ENCODE measurements at regions not wholly inside any gene's neighbourhood (a gene's known extent, or its start where the extent isn't known, plus 50 kb on each side); places are given as distances from the start of the nearest gene placed in this dataset.

DNA sequence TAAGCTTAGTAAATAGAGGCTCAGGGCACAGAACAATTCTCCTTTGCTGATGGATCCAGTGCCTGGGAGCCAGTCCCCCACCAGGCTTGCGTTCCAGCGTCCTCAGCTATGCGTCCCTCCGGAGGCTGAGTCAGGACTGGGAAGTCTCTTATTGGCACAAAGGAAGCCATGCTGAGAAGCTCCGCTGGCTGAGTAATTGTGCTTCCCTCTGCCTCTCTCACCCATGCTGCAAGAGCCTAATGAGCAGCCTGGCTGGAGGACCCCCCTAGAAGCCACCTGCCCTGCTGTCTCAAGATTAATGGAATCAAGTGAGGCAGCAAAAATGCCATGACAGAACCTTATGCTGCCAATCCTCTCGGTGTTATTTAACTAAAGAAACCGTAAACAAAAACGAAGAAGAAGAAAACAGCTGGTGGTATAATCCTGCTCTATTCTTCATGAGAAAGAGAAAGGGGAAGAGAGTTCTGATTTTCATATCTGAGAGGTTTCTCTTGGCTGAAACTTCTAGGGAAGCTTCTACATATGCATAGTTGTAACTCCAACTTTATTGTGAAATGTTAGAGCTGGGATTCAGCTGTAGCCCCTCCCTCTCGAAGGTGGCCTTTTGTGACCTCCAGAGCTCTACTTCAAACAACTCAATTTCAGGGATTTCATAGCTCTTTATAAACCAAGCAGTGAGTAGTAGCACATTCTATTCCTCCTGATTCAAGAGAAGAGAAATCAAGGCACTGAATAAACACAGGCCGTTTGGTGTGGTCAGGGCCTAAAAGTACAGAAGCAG is 185.4 kb upstream of the SEMA6A start:
- intact Hi-C loops (cut with DNase I): no loop called here
- peak; percentile 57 for ATAC-seq
- DNase-seq (ENCODE audit: missing footprints): no peak

- ATAC-seq: no peak
- no peak for DNase-seq (ENCODE audit: missing footprints)
- intact Hi-C loops (cut with DNase I): no loop called here
These were observed 182.7 kb upstream of the SEMA6A start for GRCh38 chr5:116757326-116757725.

GRCh38 chr5:116756531-116756930 is 181.9 kb upstream of the SEMA6A start:
- no peak for ATAC-seq

DNA sequence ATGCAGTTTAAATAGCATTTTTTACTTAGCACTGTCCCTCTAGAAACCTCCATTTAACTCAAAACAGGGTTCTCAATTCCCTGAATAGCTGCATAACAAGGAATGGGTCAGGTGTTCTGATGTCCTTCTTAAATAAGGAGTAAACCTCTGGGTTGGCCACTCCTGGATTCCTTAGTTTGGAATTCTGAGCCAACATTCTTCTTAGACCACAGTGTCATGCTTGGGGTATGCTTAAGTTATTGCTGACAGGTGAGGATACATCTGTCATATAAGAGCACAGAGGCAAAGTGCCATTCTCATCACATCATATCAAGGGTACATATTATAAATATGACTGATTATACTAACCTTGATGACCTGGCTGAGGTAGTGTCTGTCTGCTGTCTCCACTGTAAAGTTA is 179.9 kb upstream of the SEMA6A start:
- intact Hi-C loops (cut with DNase I): no loop called here
- no peak for ATAC-seq
- no peak for DNase-seq (ENCODE audit: missing footprints)

More at GRCh38 chr5:116756531-116756930, 181.9 kb upstream of the SEMA6A start:
- intact Hi-C loops (cut with DNase I): no loop called here
- no peak for DNase-seq (ENCODE audit: missing footprints)

GRCh38 chr5:116751684-116752083 is 177.1 kb upstream of the SEMA6A start:
- DNase-seq (ENCODE audit: missing footprints): no peak
- intact Hi-C loops (cut with DNase I): no loop called here
- no peak for ATAC-seq

DNA sequence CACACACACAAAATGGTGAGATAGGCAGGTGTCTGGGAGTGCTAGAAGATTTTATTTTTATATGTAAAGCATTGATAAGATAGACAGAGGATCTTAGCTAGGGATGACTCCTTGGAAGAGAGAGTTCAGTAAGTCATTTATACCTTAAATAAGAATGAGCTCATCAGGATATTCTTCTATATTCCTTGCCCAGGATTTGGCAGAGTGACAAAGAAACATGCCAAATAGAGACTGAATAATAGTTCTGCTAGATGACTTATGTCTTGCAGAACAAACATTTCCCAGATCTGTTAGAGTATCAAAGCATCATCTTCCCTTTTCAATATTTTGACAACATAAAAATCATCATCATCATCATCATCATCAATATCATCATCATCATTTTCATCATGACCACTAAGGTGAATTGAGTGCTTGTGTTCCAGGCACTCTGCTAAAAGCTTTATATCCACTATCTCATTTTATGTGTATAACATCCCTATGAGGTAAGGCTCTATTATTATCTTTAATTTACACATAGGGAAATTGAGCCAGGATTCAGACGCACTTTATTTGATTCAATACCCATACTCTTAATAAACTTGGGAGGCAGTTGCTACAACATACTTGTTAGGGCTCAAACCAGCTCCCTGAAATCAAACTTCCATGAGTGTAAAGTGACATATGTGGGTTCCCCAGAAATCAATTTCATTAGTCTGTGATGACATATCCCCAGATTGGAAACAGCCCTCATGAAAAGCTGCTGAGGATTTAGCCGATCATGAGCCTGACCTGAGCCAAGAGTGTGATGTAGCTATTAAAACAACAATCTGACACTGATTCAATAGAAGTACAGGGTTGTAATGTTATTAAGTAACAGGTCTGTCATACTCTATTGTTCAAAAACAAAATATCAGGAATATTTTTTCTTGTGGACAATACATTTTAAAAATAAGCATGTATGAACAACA is 176.3 kb upstream of the SEMA6A start:
- ATAC-seq (no peak), DNase-seq (ENCODE audit: missing footprints) (no peak)
- intact Hi-C loops (cut with DNase I): no loop called here

DNA sequence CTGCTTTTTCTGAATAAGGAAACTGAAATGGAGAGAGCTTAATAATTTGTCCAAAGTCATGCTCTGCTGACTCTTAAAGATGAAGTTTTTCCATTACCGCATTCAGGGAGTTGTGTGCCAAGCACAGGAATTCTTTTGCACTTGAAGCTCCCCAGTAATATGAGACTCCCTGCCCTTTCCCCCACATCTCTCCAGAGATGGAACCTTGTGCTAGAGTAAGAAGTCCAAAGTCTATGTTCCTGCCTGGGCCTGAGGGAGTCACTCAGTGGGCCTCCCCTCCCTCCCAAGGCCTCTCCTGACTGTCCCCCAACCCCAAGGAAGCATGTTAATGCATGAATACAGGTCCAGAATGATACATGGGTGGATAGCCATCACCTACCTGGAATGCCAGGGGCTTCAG is 173.3 kb upstream of the SEMA6A start:
- ATAC-seq (peak; percentile 42), DNase-seq (ENCODE audit: missing footprints) (no peak)
- intact Hi-C loops (cut with DNase I): no loop called here

- no peak for ATAC-seq
- no peak for DNase-seq (ENCODE audit: missing footprints)
- intact Hi-C loops (cut with DNase I): no loop called here
These were observed 172.0 kb upstream of the SEMA6A start for GRCh38 chr5:116746668-116747067.

- intact Hi-C loops (cut with DNase I): no loop called here
These were observed 166.1 kb upstream of the SEMA6A start for GRCh38 chr5:116740771-116741170.

GRCh38 chr5:116739571-116739970 is 164.9 kb upstream of the SEMA6A start:
- no peak for ATAC-seq
- no peak for DNase-seq (ENCODE audit: missing footprints)
- intact Hi-C loops (cut with DNase I): loop anchor here (10.0 kb wide), 1 partner anchor 165 kb away; the partner anchor contains the start of gene SEMA6A

More at GRCh38 chr5:116740771-116741170, 166.1 kb upstream of the SEMA6A start:
- ATAC-seq (no peak), DNase-seq (ENCODE audit: missing footprints) (no peak)

DNA sequence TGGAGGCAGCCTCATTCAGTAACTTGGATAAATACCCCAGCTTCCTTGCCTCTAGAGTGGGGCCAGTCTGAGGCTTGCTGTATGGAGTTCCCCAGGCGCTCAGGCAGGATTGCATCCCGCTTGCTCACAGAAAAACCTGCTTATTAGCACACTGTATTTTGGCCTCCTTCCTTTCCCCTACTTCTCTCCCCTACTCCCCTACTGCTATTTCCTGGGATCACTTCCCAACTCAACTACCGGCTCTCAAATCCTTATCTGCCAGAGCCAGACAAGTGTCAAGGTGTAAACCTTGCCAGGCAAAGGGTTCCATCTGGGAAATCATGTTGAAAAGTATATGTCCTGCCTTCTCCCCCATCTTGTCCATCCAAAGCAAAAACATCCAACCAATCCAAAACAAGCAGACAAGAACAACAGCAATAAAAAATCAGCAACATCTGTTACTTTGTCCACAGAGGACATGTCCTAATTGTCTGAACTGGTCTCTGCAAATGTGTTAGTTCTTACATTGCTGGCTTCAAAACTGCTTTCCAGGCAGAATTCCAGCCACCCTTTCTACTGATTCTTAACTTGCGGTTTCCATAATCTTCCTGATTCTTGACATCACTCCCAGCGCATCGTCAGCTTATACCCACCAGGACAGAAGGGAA is 164.1 kb upstream of the SEMA6A start:
- intact Hi-C loops (cut with DNase I): loop anchor here (10.0 kb wide), 1 partner anchor 164 kb away; the partner anchor contains the start of gene SEMA6A
- ATAC-seq (peak; percentile 69), DNase-seq (ENCODE audit: missing footprints) (no peak)

DNA sequence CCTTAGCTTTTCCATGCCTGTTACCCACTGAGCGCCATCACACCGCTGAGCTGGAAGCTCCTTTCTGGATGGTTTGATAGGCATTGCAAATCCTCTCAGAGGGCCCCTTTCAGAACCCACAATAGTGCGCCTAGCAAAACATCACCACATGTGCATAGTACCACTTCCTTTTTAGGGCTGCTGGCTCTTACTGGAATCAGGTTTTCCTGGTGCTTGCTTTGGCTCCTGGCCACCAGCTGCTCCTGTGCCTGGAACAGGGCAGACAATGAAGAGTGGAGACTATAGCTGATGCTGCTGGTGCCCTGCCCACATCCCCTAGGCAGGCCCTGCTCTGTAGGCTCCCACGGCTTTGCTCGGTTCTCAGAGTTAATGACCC is 163.6 kb upstream of the SEMA6A start:
- intact Hi-C loops (cut with DNase I): loop anchor here (10.0 kb wide), 1 partner anchor 163 kb away; the partner anchor contains the start of gene SEMA6A
- DNase-seq (ENCODE audit: missing footprints): no peak
- no peak for ATAC-seq

DNA sequence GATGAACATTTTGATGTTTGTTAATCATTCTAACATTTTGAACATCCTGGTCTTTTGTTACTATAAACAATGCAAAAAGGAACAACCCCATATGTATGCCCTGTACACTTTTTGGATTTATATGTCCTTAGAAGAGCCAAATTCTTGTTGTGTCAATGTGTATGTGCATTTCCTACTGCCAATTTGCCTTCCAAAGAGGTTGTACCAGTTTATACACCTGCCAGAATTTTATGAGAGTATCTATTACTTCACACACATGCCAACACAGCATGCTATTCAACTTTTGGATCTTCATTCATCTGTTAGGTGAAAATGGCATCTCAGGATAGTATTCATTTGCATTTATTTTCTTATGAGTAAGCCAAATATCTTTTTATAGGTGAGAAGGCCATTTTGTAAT is 162.0 kb upstream of the SEMA6A start:
- intact Hi-C loops (cut with DNase I): loop anchor here (10.0 kb wide), 1 partner anchor 162 kb away; the partner anchor contains the start of gene SEMA6A
- ATAC-seq (no peak), DNase-seq (ENCODE audit: missing footprints) (no peak)

GRCh38 chr5:116733991-116734975 is 159.7 kb upstream of the SEMA6A start:
- intact Hi-C loops (cut with DNase I): loop anchor here (10.0 kb wide), 1 partner anchor 159 kb away; the partner anchor contains the start of gene SEMA6A
- DNase-seq (ENCODE audit: missing footprints): no peak
- peak; percentile 58 for ATAC-seq

- ATAC-seq (no peak), DNase-seq (ENCODE audit: missing footprints) (no peak)
- intact Hi-C loops (cut with DNase I): loop anchor here (10.0 kb wide), 1 partner anchor 158 kb away; the partner anchor contains the start of gene SEMA6A
These were observed 158.0 kb upstream of the SEMA6A start for GRCh38 chr5:116732591-116732990.

DNA sequence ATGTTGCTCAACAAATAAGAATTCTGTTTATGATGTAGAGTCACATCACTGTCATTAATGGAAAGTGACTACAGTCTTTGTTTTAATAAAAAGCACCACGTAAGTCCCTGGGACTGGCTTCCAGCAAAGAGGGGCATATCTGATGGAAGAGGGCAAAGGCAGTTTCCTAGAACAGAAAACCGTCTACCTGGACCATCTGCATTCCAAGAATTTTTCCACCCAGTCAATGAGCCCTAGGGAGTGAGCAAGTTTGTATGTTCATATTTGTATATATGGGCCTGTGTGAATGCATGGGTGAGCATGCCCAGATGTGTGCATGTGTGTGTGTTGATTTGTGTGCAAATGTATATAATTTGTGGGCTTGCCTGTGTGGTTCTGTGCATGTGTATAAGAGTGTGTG is 156.8 kb upstream of the SEMA6A start:
- no peak for DNase-seq (ENCODE audit: missing footprints)
- intact Hi-C loops (cut with DNase I): loop anchor here (10.0 kb wide), 1 partner anchor 157 kb away; the partner anchor contains the start of gene SEMA6A
- ATAC-seq: no peak

DNA sequence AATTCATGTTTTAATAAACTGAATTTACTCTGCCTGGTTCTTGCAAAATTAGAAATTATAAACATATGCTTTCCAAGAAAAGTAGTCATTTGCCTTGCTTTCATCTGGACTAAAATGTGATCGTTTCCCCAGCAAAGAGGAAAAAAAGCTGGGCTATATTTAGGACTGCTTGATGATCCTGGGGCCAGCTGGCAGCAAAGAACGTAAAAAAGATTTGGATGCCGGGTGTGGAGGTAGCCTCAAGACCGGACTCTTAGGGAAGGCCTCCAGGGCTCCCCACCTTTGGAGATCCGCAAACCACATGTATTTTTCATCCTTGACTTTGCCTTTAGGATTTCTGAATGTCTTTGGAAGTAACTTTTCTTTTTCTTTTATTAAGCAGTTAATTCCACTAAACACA is 156.1 kb upstream of the SEMA6A start:
- DNase-seq (ENCODE audit: missing footprints) (no peak), ATAC-seq (no peak)
- intact Hi-C loops (cut with DNase I): loop anchor here (10.0 kb wide), 1 partner anchor 156 kb away; the partner anchor contains the start of gene SEMA6A

GRCh38 chr5:116730185-116730584 is 155.6 kb upstream of the SEMA6A start:
- ATAC-seq (no peak), DNase-seq (ENCODE audit: missing footprints) (no peak)
- intact Hi-C loops (cut with DNase I): loop anchor here (10.0 kb wide), 1 partner anchor 155 kb away; the partner anchor contains the start of gene SEMA6A
